Stimulated activated CD8-positive, alpha-beta memory T cell treated with anti-CD3 and anti-CD28 coated beads, Interleukin-7, amount 100 ng/mL, for 1 hour (primary cell): ENCODE measurements at regions not wholly inside any gene's neighbourhood (a gene's known extent, or its start where the extent isn't known, plus 50 kb on each side); places are given as distances from the start of the nearest gene placed in this dataset.

Experiments
- DNase-seq, 2 donors: peaks; one replicate each; pipeline ENCODE4 v3.0.0-alpha.2; 2020; ENCODE audit warnings: low read depth in 2 of 2

DNA sequence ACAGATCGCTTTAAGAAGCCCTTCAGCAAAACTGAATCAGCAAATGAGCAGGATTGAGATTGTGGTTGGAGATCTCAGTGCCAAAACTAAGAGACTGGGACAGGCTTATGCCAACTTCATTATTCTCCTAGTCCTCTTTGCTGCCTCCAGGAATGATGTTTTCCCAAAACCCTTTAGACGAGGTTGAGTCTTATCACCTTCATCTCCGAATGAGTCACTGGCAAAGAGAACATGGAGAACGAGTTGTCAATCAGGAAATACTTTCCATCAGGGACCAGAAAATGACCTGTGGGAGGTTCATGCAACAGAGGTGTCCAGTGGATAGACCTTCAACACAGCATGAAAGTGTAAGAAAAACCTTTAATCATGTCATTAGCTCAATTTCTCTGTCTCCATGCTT lies 461.5 kb downstream of the RMST start:
- no peak for DNase-seq

GRCh38 chr12:97927977-97928376 lies 465.4 kb downstream of the RMST start:
- no peak for DNase-seq

GRCh38 chr12:97936165-97936564 lies 473.6 kb downstream of the RMST start:
- DNase-seq = no peak

- DNase-seq = no peak
Observed at GRCh38 chr12:97938031-97938430, 475.4 kb downstream of the RMST start.

- no peak for DNase-seq
Observed at GRCh38 chr12:97939156-97939555, 476.6 kb downstream of the RMST start.

- no peak for DNase-seq
Observed at GRCh38 chr12:97940105-97940504, 477.5 kb downstream of the RMST start.

GRCh38 chr12:97940629-97941028 lies 478.0 kb downstream of the RMST start:
- no peak for DNase-seq

GRCh38 chr12:97941686-97942354 lies 479.2 kb downstream of the RMST start:
- DNase-seq = no peak

GRCh38 chr12:97943359-97943758 lies 480.8 kb downstream of the RMST start:
- DNase-seq = no peak

DNA sequence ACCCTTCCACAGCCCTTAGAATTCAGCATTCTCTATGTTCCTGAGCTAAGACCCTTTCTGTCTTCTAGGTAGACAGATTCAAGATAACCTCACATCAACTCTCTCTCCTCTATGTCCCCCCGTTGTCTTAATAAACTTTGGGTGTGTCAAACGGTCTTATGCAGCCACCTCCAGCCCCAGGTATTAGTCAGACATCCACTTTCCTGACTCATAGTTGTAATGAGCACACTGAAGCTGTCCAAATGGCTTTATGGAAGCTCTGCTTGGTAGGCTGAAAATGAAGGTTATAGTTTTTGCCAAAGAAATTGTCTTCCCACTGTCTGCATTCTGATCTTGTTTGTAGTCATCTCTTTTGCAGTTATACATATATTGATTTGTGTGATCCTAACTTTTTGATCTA lies 482.0 kb downstream of the RMST start:
- DNase-seq = no peak

DNA sequence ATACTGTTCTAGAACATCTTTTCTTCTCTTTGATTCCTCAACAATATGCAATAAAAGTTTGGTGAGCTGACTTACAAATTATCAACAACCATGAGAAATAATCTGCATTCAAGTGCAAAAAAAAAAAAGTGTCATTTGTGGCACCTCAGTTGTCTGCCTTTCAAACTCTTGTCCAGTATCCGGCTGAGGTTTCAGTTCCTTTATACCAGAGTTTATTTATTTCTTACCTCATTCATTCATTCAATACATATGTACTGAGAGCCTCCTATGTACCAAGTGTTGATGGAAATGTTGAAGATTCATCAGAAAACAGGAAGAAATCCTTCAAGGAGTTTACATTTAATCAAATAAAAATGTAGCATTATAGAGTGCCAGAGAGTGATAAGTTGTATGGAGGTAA lies 484.1 kb downstream of the RMST start:
- no peak for DNase-seq

DNA sequence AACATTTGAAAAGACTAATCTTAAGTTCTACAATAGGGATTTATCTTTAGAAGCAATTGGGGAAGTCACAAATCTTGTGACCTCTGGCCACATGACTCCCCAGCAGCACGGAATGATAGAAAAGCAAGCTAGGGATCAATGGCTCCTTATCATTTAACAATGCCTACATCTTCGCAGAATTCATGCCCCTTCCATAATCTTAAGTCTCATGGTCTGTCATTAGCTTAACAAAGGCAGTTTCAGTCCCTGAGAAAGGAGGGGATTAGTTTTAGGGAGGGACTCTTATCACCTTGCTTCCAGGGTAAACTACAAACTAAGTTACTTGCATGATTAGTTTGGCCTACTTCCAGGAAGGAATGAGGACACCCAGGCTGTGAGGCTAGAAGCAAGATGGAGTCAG lies 486.0 kb downstream of the RMST start:
- no peak for DNase-seq

DNA sequence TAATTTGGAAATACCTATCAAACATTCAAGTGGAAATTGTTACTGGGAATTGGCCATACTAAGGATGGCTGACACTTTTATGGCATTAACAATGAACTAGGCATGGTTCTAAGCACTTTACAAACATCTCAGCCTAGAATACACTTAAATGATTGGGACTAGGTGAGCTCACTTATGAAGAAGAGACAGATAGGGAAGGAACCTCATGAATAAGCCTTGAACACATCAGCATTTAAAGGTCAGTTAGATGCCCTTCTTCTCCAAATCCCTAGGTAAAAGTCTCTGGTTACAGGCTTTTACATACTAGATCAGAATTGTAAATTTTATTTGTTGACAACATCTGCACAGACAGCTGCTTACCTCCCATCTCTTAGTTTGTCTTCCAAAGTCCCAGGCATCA lies 488.6 kb downstream of the RMST start:
- DNase-seq = no peak

- no peak for DNase-seq
Observed at GRCh38 chr12:97951717-97952116, 489.1 kb downstream of the RMST start.

DNA sequence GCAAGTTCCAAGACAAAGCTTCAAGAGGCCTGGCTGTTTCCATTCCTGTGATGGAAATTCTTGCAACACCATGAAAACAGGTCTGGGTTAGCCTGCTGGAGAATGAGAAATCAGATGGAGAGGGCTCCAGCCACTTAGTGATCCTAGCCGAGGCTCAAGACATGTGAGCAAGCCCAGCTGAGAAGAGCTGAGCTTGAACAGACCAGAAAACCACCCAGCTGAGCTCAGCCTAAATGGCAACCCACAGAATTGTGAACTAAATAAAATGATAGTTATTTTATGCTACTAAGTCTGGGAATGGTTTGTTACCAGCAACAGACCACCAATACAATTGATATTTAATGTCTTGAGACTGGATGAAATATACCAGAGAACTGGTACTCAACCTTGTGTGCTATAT lies 494.5 kb downstream of the RMST start:
- DNase-seq = no peak

DNA sequence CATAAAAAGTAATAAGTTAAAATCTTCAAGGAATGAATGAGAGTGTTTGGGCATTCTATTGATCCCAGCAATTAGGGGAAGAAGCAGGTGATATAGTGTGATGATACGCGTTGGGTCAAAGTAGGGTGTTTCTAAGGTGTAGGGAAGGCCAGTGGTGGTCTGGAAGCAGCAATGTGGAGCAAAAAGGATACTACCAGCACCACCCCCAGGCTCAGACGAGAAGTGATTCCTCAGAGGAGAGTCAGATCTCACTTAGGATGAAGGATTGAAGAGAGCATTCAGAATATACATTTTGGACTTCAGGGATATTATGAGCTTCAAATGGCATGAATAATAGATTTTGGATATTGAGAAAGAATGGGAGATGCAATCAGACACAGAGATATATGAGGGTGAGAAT lies 497.6 kb downstream of the RMST start:
- no peak for DNase-seq

GRCh38 chr12:97960741-97961608 lies 498.4 kb downstream of the RMST start:
- no peak for DNase-seq

- no peak for DNase-seq
Observed at GRCh38 chr12:97967831-97968230, 505.2 kb downstream of the RMST start.

GRCh38 chr12:97968641-97969197 lies 506.1 kb downstream of the RMST start:
- DNase-seq = no peak

- no peak for DNase-seq
Observed at GRCh38 chr12:97977870-97978405, 515.3 kb downstream of the RMST start.

GRCh38 chr12:97982684-97983083 lies 520.1 kb downstream of the RMST start:
- DNase-seq = no peak

- DNase-seq = no peak
Observed at GRCh38 chr12:97983796-97984195, 521.2 kb downstream of the RMST start.

GRCh38 chr12:97984436-97984835 lies 521.8 kb downstream of the RMST start:
- DNase-seq = no peak
